ENCODE measurements at regions not wholly inside any gene's neighbourhood (a gene's known extent, or its start where the extent isn't known, plus 50 kb on each side); places are given as distances from the start of the nearest gene placed in this dataset.

GRCh38 chr13:71312923-71313322 is 554.1 kb downstream of the DACH1 start:
- CTCF ChIA-PET: no interaction called here
- H3K4me2 ChIP-seq: no peak overlapping the region
- no TSS peak for BruUV-seq (replicated peaks)

GRCh38 chr13:71309905-71310304 is 557.1 kb downstream of the DACH1 start:
- Histone ChIP-seq H3K4me2 (peak overlapping the region; percentile 47), H3K79me2 (ENCODE audit: low read depth) (no peaks in the 10 kb centered on the region), H3K9me2 (ENCODE audit: insufficient read depth) (no peaks in the 10 kb centered on the region), H3K4me3 (0 out of 2 replicates have a peak overlapping the region, but pooled peaks have one; percentile 26), H3F3A (ENCODE audit: insufficient read depth, low read depth) (no peaks in the 10 kb centered on the region), H3K36me3 (ENCODE audit: low read depth) (no peaks in the 10 kb centered on the region), H3K27me3 (ENCODE audit: insufficient read depth, low read depth) (no peaks in the 10 kb centered on the region), H4K20me1 (ENCODE audit: insufficient read depth) (no peaks in the 10 kb centered on the region), H3K27ac (no peak overlapping the region), H3K9me3 (ENCODE audit: insufficient read depth, low read depth) (no peaks in the 10 kb centered on the region), H3K4me1 (replicated peaks; ENCODE audit: insufficient read depth) (no peaks in the 10 kb centered on the region), H2AFZ (peak overlapping the region; percentile 68)
- TF ChIP-seq EZH2 (IDR thresholded peaks at IDR 0.05; ENCODE audit: low read depth): no peak
- TF ChIP-seq, protein P1, sequence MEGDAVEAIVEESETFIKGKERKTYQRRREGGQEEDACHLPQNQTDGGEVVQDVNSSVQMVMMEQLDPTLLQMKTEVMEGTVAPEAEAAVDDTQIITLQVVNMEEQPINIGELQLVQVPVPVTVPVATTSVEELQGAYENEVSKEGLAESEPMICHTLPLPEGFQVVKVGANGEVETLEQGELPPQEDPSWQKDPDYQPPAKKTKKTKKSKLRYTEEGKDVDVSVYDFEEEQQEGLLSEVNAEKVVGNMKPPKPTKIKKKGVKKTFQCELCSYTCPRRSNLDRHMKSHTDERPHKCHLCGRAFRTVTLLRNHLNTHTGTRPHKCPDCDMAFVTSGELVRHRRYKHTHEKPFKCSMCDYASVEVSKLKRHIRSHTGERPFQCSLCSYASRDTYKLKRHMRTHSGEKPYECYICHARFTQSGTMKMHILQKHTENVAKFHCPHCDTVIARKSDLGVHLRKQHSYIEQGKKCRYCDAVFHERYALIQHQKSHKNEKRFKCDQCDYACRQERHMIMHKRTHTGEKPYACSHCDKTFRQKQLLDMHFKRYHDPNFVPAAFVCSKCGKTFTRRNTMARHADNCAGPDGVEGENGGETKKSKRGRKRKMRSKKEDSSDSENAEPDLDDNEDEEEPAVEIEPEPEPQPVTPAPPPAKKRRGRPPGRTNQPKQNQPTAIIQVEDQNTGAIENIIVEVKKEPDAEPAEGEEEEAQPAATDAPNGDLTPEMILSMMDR (conservative IDR thresholded peaks at IDR 0.05): no peak
- ChIA-PET POLR2A (ENCODE audit: unreplicated experiment) (no interaction called here), CTCF (no interaction called here)
- intact Hi-C loops (cut with micrococcal nuclease; ENCODE audit: unreplicated experiment): loop anchor here (10.0 kb wide), 2 partner anchors 565 to 1255 kb away; no protein-coding TSS in a partner anchor
- DNase-seq: no peak
- no TSS peak for BruUV-seq (replicated peaks)

More at GRCh38 chr13:71312923-71313322, 554.1 kb downstream of the DACH1 start:
- POLR2A ChIA-PET (ENCODE audit: unreplicated experiment): no interaction called here
- TF ChIP-seq, protein P1 (conservative IDR thresholded peaks at IDR 0.05): no peak
- no peak for TF ChIP-seq EZH2 (IDR thresholded peaks at IDR 0.05; ENCODE audit: low read depth)
- H3K9me3 ChIP-seq (ENCODE audit: insufficient read depth, low read depth): no peaks in the 10 kb centered on the region
- H3K27me3 ChIP-seq (ENCODE audit: insufficient read depth, low read depth): no peaks in the 10 kb centered on the region
- no peaks in the 10 kb centered on the region for H3K36me3 ChIP-seq (ENCODE audit: low read depth)
- H3K9me2 ChIP-seq (ENCODE audit: insufficient read depth): no peaks in the 10 kb centered on the region
- no peak for DNase-seq
- no peak overlapping the region for H3K27ac ChIP-seq
- no peak overlapping the region for H2AFZ ChIP-seq
- H3K79me2 ChIP-seq (ENCODE audit: low read depth): no peaks in the 10 kb centered on the region
- H3F3A ChIP-seq (ENCODE audit: insufficient read depth, low read depth): no peaks in the 10 kb centered on the region
- H4K20me1 ChIP-seq (ENCODE audit: insufficient read depth): no peaks in the 10 kb centered on the region
- no peak overlapping the region for H3K4me3 ChIP-seq
- intact Hi-C loops (cut with micrococcal nuclease; ENCODE audit: unreplicated experiment): no loop called here
- H3K4me1 ChIP-seq (replicated peaks; ENCODE audit: insufficient read depth): no peaks in the 10 kb centered on the region

DNA sequence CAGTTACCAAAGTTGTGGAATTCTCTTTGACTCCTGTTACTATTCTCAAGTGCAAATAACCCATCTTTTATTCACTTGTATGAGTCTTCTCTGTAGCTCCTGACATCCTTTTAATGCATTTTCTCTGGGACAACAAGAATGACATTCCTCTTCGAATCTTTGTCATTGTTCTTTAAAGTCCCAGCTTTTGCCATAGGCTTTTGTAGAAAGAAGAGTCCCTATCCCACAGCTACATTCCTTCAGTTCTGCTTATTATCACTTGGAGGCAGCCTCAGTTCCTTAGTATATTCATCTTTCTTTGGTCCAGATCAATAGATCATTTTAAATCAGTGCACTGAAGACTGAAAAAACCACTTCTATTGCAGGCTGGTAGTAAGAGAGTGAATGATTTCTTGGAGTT is 560.2 kb downstream of the DACH1 start:
- no TSS peak for BruUV-seq (replicated peaks)
- H3K27me3 ChIP-seq (ENCODE audit: insufficient read depth, low read depth): no peaks in the 10 kb centered on the region

More for the DNA sequence above, 560.2 kb downstream of the DACH1 start:
- H3K9me3 ChIP-seq (ENCODE audit: insufficient read depth, low read depth): no peaks in the 10 kb centered on the region
- TF ChIP-seq, protein P1 (conservative IDR thresholded peaks at IDR 0.05): no peak
- TF ChIP-seq EZH2 (IDR thresholded peaks at IDR 0.05; ENCODE audit: low read depth): no peak
- no peak for DNase-seq
- H3F3A ChIP-seq (ENCODE audit: insufficient read depth, low read depth): no peaks in the 10 kb centered on the region
- no peak overlapping the region for H2AFZ ChIP-seq
- H3K4me1 ChIP-seq (replicated peaks; ENCODE audit: insufficient read depth): no peaks in the 10 kb centered on the region
- no peaks in the 10 kb centered on the region for H3K79me2 ChIP-seq (ENCODE audit: low read depth)
- ChIA-PET CTCF (no interaction called here), POLR2A (ENCODE audit: unreplicated experiment) (no interaction called here)
- H3K4me2 ChIP-seq: no peak overlapping the region
- H3K9me2 ChIP-seq (ENCODE audit: insufficient read depth): no peaks in the 10 kb centered on the region
- H3K27ac ChIP-seq: no peak overlapping the region
- no peak overlapping the region for H3K4me3 ChIP-seq
- H4K20me1 ChIP-seq (ENCODE audit: insufficient read depth): no peaks in the 10 kb centered on the region
- no peaks in the 10 kb centered on the region for H3K36me3 ChIP-seq (ENCODE audit: low read depth)
- intact Hi-C loops (cut with micrococcal nuclease; ENCODE audit: unreplicated experiment): loop anchor here (10.0 kb wide), 2 partner anchors 568 to 1258 kb away; no protein-coding TSS in a partner anchor

Data from PC-9 (cell line).